ENCODE measurements at regions not wholly inside any gene's neighbourhood (a gene's known extent, or its start where the extent isn't known, plus 50 kb on each side); places are given as distances from the start of the nearest gene placed in this dataset.

GRCh38 chr21:35482933-35483662 lies 434.0 kb upstream of the RUNX1 start:
- Mint-ChIP-seq H3K27ac (ENCODE audit: unreplicated experiment) (no peak overlapping the region), H3K27me3 (ENCODE audit: low read depth) (no peaks in the 10 kb centered on the region), H3K9me3 (ENCODE audit: low read depth) (peaks cover 7% of the 10 kb centered on the region), H3K4me1 (ENCODE audit: low read depth) (peaks cover 8% of the 10 kb centered on the region), H3K36me3 (ENCODE audit: low read depth) (peaks cover 2% of the 10 kb centered on the region), H3K4me3 (ENCODE audit: unreplicated experiment) (no peak overlapping the region)
- TF ChIP-seq CTCF (IDR thresholded peaks at IDR 0.05): no peak
- DNase-seq (ENCODE audit: low spot score): no peak

- Mint-ChIP-seq H3K27ac (ENCODE audit: unreplicated experiment) (no peak overlapping the region), H3K4me1 (ENCODE audit: low read depth) (peaks cover 15% of the 10 kb centered on the region), H3K4me3 (ENCODE audit: unreplicated experiment) (no peak overlapping the region), H3K36me3 (ENCODE audit: low read depth) (peaks cover 2% of the 10 kb centered on the region), H3K27me3 (ENCODE audit: low read depth) (no peaks in the 10 kb centered on the region), H3K9me3 (ENCODE audit: low read depth) (peaks cover 9% of the 10 kb centered on the region)
- no peak for DNase-seq (ENCODE audit: low spot score)
- TF ChIP-seq CTCF (IDR thresholded peaks at IDR 0.05): no peak
Measured at GRCh38 chr21:35482096-35482495, 433.0 kb upstream of the RUNX1 start.

- Mint-ChIP-seq H3K4me1 (ENCODE audit: low read depth) (peaks cover 26% of the 10 kb centered on the region), H3K9me3 (ENCODE audit: low read depth) (peaks cover 9% of the 10 kb centered on the region), H3K36me3 (ENCODE audit: low read depth) (peaks cover 2% of the 10 kb centered on the region), H3K4me3 (ENCODE audit: unreplicated experiment) (no peak overlapping the region), H3K27me3 (ENCODE audit: low read depth) (no peaks in the 10 kb centered on the region), H3K27ac (ENCODE audit: unreplicated experiment) (no peak overlapping the region)
- DNase-seq (ENCODE audit: low spot score): no peak
- TF ChIP-seq CTCF (IDR thresholded peaks at IDR 0.05): no peak
Measured at GRCh38 chr21:35481005-35481404, 431.9 kb upstream of the RUNX1 start.

- Mint-ChIP-seq H3K4me1 (ENCODE audit: low read depth) (peaks cover 40% of the 10 kb centered on the region), H3K27me3 (ENCODE audit: low read depth) (no peaks in the 10 kb centered on the region), H3K27ac (ENCODE audit: unreplicated experiment) (no peak overlapping the region), H3K9me3 (ENCODE audit: low read depth) (peaks cover 9% of the 10 kb centered on the region), H3K36me3 (ENCODE audit: low read depth) (peaks cover 2% of the 10 kb centered on the region), H3K4me3 (ENCODE audit: unreplicated experiment) (no peak overlapping the region)
- TF ChIP-seq CTCF (IDR thresholded peaks at IDR 0.05): no peak
- no peak for DNase-seq (ENCODE audit: low spot score)
Measured at GRCh38 chr21:35479529-35479928, 430.4 kb upstream of the RUNX1 start.

- Mint-ChIP-seq H3K27ac (ENCODE audit: unreplicated experiment) (no peak overlapping the region), H3K27me3 (ENCODE audit: low read depth) (no peaks in the 10 kb centered on the region), H3K9me3 (ENCODE audit: low read depth) (peaks cover 9% of the 10 kb centered on the region), H3K4me3 (ENCODE audit: unreplicated experiment) (no peak overlapping the region), H3K36me3 (ENCODE audit: low read depth) (peaks cover 2% of the 10 kb centered on the region), H3K4me1 (ENCODE audit: low read depth) (peaks cover 40% of the 10 kb centered on the region)
- DNase-seq (ENCODE audit: low spot score): no peak
- TF ChIP-seq CTCF (IDR thresholded peaks at IDR 0.05): no peak
Measured at GRCh38 chr21:35479065-35479448, 430.0 kb upstream of the RUNX1 start.
